Testis (tissue), 2 donors: ENCODE measurements at regions not wholly inside any gene's neighbourhood (a gene's known extent, or its start where the extent isn't known, plus 50 kb on each side); places are given as distances from the start of the nearest gene placed in this dataset.

Experiments used
- CTCF ChIP-seq, 3 experiments: fragments of 450-650 bp in 2 of 3; fragments of 200-600 bp in 1 of 3; sonication (generic) in 1 of 3; IDR thresholded peaks; one replicate each; pipeline ENCODE4 v1.5.1; 2016 to 2019; ENCODE audit warnings: antibody characterized with exemption in 3 of 3, mild to moderate bottlenecking in 2 of 3, moderate library complexity in 1 of 3
- POLR2A ChIP-seq: fragments of 450-650 bp; IDR thresholded peaks from one replicate; pipeline ENCODE4 v1.6.1; 2017; ENCODE audit warnings: antibody characterized with exemption, mild to moderate bottlenecking, moderate library complexity

GRCh38 chr12:11576104-11576503 lies 73.4 kb upstream of the ETV6 start:
- TF ChIP-seq CTCF (IDR thresholded peaks at IDR 0.05), result no peak
- no peak for TF ChIP-seq POLR2A
